ENCODE measurements at regions not wholly inside any gene's neighbourhood (a gene's known extent, or its start where the extent isn't known, plus 50 kb on each side); places are given as distances from the start of the nearest gene placed in this dataset.

DNA sequence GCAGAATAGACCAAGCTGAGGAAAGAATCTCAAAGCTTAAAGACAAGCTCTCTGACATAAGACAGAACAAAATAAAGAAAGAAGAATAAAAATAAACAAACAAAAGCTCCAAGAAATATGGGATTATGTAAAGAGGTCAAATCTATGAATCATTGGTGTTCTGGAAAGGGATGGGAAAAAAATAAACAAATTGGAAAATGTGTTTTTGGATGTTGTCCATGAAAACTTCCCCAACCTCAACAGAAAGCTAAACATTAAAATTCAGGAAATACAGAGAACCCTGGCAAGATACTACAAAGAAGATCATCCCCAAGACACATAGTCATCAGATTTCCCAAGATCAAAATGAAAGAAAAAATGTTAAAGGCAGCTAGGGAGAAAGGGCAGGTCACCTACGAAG, 662.0 kb upstream of the CDH18 start:
- no peaks in the 10 kb centered on the region for H3K4me1 ChIP-seq (ENCODE audit: control insufficient read depth, insufficient read depth, low read length)
- no peak overlapping the region for H2AFZ ChIP-seq (ENCODE audit: control insufficient read depth, low read depth, low read length)
- in situ Hi-C loops (cut with MboI), result no loop called here
- BruUV-seq (replicated peaks), result no TSS peak
- H3K27me3 ChIP-seq (replicated peaks in 1 of 2; ENCODE audit: control insufficient read depth in 2 of 2, insufficient read depth in 2 of 2, low read length in 1 of 2), result no peaks in the 10 kb centered on the region
- intact Hi-C loops (cut with micrococcal nuclease; ENCODE audit: unreplicated experiment), result no loop called here
- H3K27ac ChIP-seq (ENCODE audit: control insufficient read depth, insufficient read depth), result no peak overlapping the region
- ChIA-PET POLR2A (no interaction called here), CTCF (no interaction called here), SMC1A (ENCODE audit: uncharacterized antibody, unreplicated experiment) (no interaction called here), RAD21 (ENCODE audit: unreplicated experiment) (no interaction called here)
- no peak for TF ChIP-seq BRCA1 (IDR thresholded peaks at IDR 0.05; ENCODE audit: low read depth, low read length)
- TF ChIP-seq CREB1 (IDR thresholded peaks at IDR 0.05; ENCODE audit: low read depth), result no peak
- TF ChIP-seq, protein P1, sequence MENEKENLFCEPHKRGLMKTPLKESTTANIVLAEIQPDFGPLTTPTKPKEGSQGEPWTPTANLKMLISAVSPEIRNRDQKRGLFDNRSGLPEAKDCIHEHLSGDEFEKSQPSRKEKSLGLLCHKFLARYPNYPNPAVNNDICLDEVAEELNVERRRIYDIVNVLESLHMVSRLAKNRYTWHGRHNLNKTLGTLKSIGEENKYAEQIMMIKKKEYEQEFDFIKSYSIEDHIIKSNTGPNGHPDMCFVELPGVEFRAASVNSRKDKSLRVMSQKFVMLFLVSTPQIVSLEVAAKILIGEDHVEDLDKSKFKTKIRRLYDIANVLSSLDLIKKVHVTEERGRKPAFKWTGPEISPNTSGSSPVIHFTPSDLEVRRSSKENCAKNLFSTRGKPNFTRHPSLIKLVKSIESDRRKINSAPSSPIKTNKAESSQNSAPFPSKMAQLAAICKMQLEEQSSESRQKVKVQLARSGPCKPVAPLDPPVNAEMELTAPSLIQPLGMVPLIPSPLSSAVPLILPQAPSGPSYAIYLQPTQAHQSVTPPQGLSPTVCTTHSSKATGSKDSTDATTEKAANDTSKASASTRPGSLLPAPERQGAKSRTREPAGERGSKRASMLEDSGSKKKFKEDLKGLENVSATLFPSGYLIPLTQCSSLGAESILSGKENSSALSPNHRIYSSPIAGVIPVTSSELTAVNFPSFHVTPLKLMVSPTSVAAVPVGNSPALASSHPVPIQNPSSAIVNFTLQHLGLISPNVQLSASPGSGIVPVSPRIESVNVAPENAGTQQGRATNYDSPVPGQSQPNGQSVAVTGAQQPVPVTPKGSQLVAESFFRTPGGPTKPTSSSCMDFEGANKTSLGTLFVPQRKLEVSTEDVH (IDR thresholded peaks at IDR 0.05; ENCODE audit: low read depth, partially characterized antibody), result no peak
- H3K4me2 ChIP-seq (ENCODE audit: control insufficient read depth, insufficient read depth), result no peak overlapping the region
- H3K79me2 ChIP-seq (ENCODE audit: control insufficient read depth, insufficient read depth, low read length), result no peaks in the 10 kb centered on the region
- WGBS (ENCODE audit: insufficient coverage, insufficient replicate concordance, low lambda C conversion rate, missing lambda C conversion rate), result 0% methylated on average over 1 of the region's 1 CpG
- H3K36me3 ChIP-seq (ENCODE audit: control insufficient read depth in 2 of 2, insufficient read depth in 2 of 2, low read length in 1 of 2), result no peaks in the 10 kb centered on the region
- no peak overlapping the region for H3K9ac ChIP-seq (ENCODE audit: control insufficient read depth, insufficient read depth, low read length)
- no peaks in the 10 kb centered on the region for H4K20me1 ChIP-seq (ENCODE audit: control insufficient read depth, insufficient read depth)
- ATAC-seq, result no peak
- no peak for DNase-seq (ENCODE audit: low read depth, low spot score)
- H3K9me3 ChIP-seq (replicated peaks; ENCODE audit: control insufficient read depth, insufficient read depth, low read length), result no peaks in the 10 kb centered on the region
- no peak overlapping the region for H3K4me3 ChIP-seq
- no peak for FAIRE-seq

DNA sequence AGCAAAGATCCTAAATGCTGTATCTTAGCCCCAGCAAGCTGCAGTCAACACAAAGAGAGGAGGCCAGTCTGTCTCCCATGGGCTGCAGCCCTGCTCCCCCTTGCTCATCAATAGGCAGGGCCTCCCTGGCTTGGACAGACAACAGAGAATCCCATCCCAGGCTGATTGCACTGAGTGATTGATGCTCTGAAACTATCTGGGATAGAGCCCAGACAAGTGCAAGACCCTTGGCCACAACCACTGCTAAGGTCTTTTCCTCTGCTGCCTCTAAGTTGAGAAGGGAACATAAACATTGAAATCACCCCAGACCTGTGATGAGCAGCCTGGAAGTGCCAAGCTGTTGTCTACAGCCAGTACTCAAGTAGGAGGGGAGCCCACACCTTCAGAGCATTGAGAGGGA, 661.0 kb upstream of the CDH18 start:
- H3K4me2 ChIP-seq (ENCODE audit: control insufficient read depth, insufficient read depth), result no peak overlapping the region
- no peak overlapping the region for H3K4me3 ChIP-seq
- no peaks in the 10 kb centered on the region for H4K20me1 ChIP-seq (ENCODE audit: control insufficient read depth, insufficient read depth)
- no peak for ATAC-seq
- no peak overlapping the region for H2AFZ ChIP-seq (ENCODE audit: control insufficient read depth, low read depth, low read length)
- H3K27ac ChIP-seq (ENCODE audit: control insufficient read depth, insufficient read depth), result no peak overlapping the region
- no peak overlapping the region for H3K9ac ChIP-seq (ENCODE audit: control insufficient read depth, insufficient read depth, low read length)
- no peak for DNase-seq (ENCODE audit: low read depth, low spot score)
- ChIA-PET SMC1A (ENCODE audit: uncharacterized antibody, unreplicated experiment) (no interaction called here), RAD21 (ENCODE audit: unreplicated experiment) (no interaction called here), CTCF (no interaction called here), POLR2A (no interaction called here)
- FAIRE-seq, result no peak
- no peaks in the 10 kb centered on the region for H3K27me3 ChIP-seq (replicated peaks in 1 of 2; ENCODE audit: control insufficient read depth in 2 of 2, insufficient read depth in 2 of 2, low read length in 1 of 2)
- H3K9me3 ChIP-seq (replicated peaks; ENCODE audit: control insufficient read depth, insufficient read depth, low read length), result no peaks in the 10 kb centered on the region
- H3K36me3 ChIP-seq (ENCODE audit: control insufficient read depth in 2 of 2, insufficient read depth in 2 of 2, low read length in 1 of 2), result no peaks in the 10 kb centered on the region
- TF ChIP-seq IKZF2 (IDR thresholded peaks at IDR 0.05), result no peak
- TF ChIP-seq NFYA (IDR thresholded peaks at IDR 0.05; ENCODE audit: borderline replicate concordance, low read depth, low read length), result no peak
- TF ChIP-seq MTA2 (IDR thresholded peaks at IDR 0.05; ENCODE audit: low read depth), result no peak
- no peak for TF ChIP-seq BCL11A (IDR thresholded peaks at IDR 0.05; ENCODE audit: low read depth, low read length)
- TF ChIP-seq SREBF1 (IDR thresholded peaks at IDR 0.05; ENCODE audit: low read length), result no peak
- no peak for TF ChIP-seq YY1 (IDR thresholded peaks at IDR 0.05; ENCODE audit: low read depth, low read length)
- TF ChIP-seq YBX1 (IDR thresholded peaks at IDR 0.05), result no peak
- no peak for TF ChIP-seq SMAD5 (IDR thresholded peaks at IDR 0.05; ENCODE audit: low read depth)
- no peak for TF ChIP-seq HDAC2 (IDR thresholded peaks at IDR 0.05)
- no peak for TF ChIP-seq WRNIP1 (IDR thresholded peaks at IDR 0.05; ENCODE audit: borderline replicate concordance, low read depth, low read length)
- no peak for TF ChIP-seq STAT3 (IDR thresholded peaks at IDR 0.05; ENCODE audit: low read depth, low read length)
- TF ChIP-seq POU2F2 (IDR thresholded peaks at IDR 0.05; ENCODE audit: borderline replicate concordance, low read depth, low read length), result no peak
- TF ChIP-seq RBBP5 (conservative IDR thresholded peaks at IDR 0.05), result no peak
- TF ChIP-seq, protein P2, sequence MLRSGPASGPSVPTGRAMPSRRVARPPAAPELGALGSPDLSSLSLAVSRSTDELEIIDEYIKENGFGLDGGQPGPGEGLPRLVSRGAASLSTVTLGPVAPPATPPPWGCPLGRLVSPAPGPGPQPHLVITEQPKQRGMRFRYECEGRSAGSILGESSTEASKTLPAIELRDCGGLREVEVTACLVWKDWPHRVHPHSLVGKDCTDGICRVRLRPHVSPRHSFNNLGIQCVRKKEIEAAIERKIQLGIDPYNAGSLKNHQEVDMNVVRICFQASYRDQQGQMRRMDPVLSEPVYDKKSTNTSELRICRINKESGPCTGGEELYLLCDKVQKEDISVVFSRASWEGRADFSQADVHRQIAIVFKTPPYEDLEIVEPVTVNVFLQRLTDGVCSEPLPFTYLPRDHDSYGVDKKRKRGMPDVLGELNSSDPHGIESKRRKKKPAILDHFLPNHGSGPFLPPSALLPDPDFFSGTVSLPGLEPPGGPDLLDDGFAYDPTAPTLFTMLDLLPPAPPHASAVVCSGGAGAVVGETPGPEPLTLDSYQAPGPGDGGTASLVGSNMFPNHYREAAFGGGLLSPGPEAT (IDR thresholded peaks at IDR 0.05; ENCODE audit: low read depth), result no peak
- in situ Hi-C loops (cut with MboI) (no loop called here), intact Hi-C loops (cut with micrococcal nuclease; ENCODE audit: unreplicated experiment) (no loop called here)
- H3K4me1 ChIP-seq (ENCODE audit: control insufficient read depth, insufficient read depth, low read length), result no peaks in the 10 kb centered on the region
- no peaks in the 10 kb centered on the region for H3K79me2 ChIP-seq (ENCODE audit: control insufficient read depth, insufficient read depth, low read length)
- BruUV-seq (replicated peaks), result no TSS peak

All from GM12878 (cell line).